Neural progenitor cell (in vitro differentiated cells): ENCODE measurements at regions not wholly inside any gene's neighbourhood (a gene's known extent, or its start where the extent isn't known, plus 50 kb on each side); places are given as distances from the start of the nearest gene placed in this dataset.

Experiments
- CTCF ChIP-seq: fragments of 200-600 bp; sonication (generic); IDR thresholded peaks from 2 replicates; pipeline ENCODE4 v1.5.1; 2017; ENCODE audit warnings: antibody characterized with exemption, mild to moderate bottlenecking
- EZH2 ChIP-seq: fragments of 200-600 bp; sonication (generic); IDR thresholded peaks from 2 replicates; pipeline ENCODE4 v1.6.1; 2017; ENCODE audit warnings: antibody characterized with exemption, mild to moderate bottlenecking, moderate library complexity
- EZH2phosphoT487 ChIP-seq: fragments of 200-600 bp; sonication (generic); IDR thresholded peaks from 2 replicates; pipeline ENCODE4 v1.6.1; 2017; ENCODE audit warnings: antibody characterized with exemption

- TF ChIP-seq CTCF, result no peak
- TF ChIP-seq EZH2phosphoT487, result no peak
- no peak for TF ChIP-seq EZH2
These were observed 184.7 kb downstream of the TBX5 start for GRCh38 chr12:114221136-114221833.
